Panc1 (cell line): ENCODE measurements at regions not wholly inside any gene's neighbourhood (a gene's known extent, or its start where the extent isn't known, plus 50 kb on each side); places are given as distances from the start of the nearest gene placed in this dataset.
A peak's percentile ranks its signal among the peaks of the same experiment; 100 is the strongest.

Experiments used
- ATAC-seq: fragments of 200-7000 bp; cut with Tn5 transposase; 2 replicates; pipeline ENCODE4 v1.9.1; 2020; ENCODE audit warnings: mild to moderate bottlenecking, moderate library complexity
- BruUV-seq: library from RNA; stranded (reverse); fragments of 400-500 nt; replicated peaks from 2 replicates; lab custom pipeline; 2021; lab: Mats Ljungman, UMichigan
- CTCF ChIA-PET: fragments of 300-600 bp; sonication (Branson Sonifier 250); formaldehyde crosslinking; loops from one replicate; lab custom pipeline; 2022; ENCODE audit warnings: antibody characterized with exemption; lab: Charles Lee
- POLR2A ChIA-PET: fragments of 300-600 bp; sonication (Branson Sonifier 250); formaldehyde crosslinking; loops from one replicate; lab custom pipeline; 2022; ENCODE audit warnings: antibody characterized with exemption; lab: Charles Lee
- DNase-seq: peaks from one replicate; pipeline ENCODE4 v3.0.0-alpha.2; 2010; ENCODE audit warnings: low read depth, low spot score
- H3K27ac ChIP-seq: 2 replicates; pipeline ENCODE4 v1.5.1; 2011; ENCODE audit warnings: mild to moderate bottlenecking, low read length, inconsistent platforms
- H3K27me3 ChIP-seq: fragments of 200-500 bp; sonication (Bioruptor generic); 2 replicates; pipeline ENCODE4 v1.6.0; 2014; ENCODE audit warnings: low read length, inconsistent platforms; ENCODE audit not compliant: control insufficient read depth, insufficient read depth
- H3K36me3 ChIP-seq: fragments of 200-500 bp; sonication (Bioruptor generic); 2 replicates; pipeline ENCODE4 v1.5.1; 2014; ENCODE audit warnings: inconsistent platforms, mild to moderate bottlenecking, low read length, moderate library complexity; ENCODE audit not compliant: control insufficient read depth, insufficient read depth
- H3K4me1 ChIP-seq: 2 replicates; pipeline ENCODE4 v1.5.1; 2011; ENCODE audit warnings: inconsistent platforms, mild to moderate bottlenecking, low read length, moderate library complexity; ENCODE audit not compliant: control insufficient read depth, insufficient read depth
- H3K4me3 ChIP-seq, 2 experiments: 2 replicates each; pipeline ENCODE4 v1.5.1; 2011 to 2012; ENCODE audit warnings: low read depth in 2 of 2, low read length in 2 of 2, mild to moderate bottlenecking in 2 of 2, inconsistent platforms in 1 of 2, moderate library complexity in 1 of 2
- H3K9me3 ChIP-seq: fragments of 200-500 bp; sonication (Bioruptor generic); 2 replicates; pipeline ENCODE4 v1.5.1; 2014; ENCODE audit warnings: low read depth, mild to moderate bottlenecking, inconsistent platforms, low read length, moderate library complexity; ENCODE audit not compliant: control insufficient read depth, insufficient read depth
- CTCF ChIP-seq: fragments of 450-650 bp; IDR thresholded peaks from 2 replicates; pipeline ENCODE4 v1.5.1; 2017; ENCODE audit warnings: mild to moderate bottlenecking
- POLR2AphosphoS5 ChIP-seq: IDR thresholded peaks from 2 replicates; pipeline ENCODE4 v1.6.1; 2012; ENCODE audit warnings: mild to moderate bottlenecking, low read depth, low read length, moderate library complexity
- REST ChIP-seq, 2 experiments: IDR thresholded peaks; 2 replicates each; pipeline ENCODE4 v1.6.1; 2011 to 2012; ENCODE audit warnings: low read depth in 2 of 2, control low read depth in 1 of 2, low read length in 1 of 2, mild to moderate bottlenecking in 1 of 2, moderate library complexity in 1 of 2; ENCODE audit not compliant: insufficient read depth in 1 of 2
- SIN3A ChIP-seq: IDR thresholded peaks from 2 replicates; pipeline ENCODE4 v1.6.1; 2012; ENCODE audit warnings: low read depth, mild to moderate bottlenecking, low read length, moderate library complexity, borderline replicate concordance; ENCODE audit not compliant: insufficient read depth
- TCF7L2 ChIP-seq: IDR thresholded peaks from 2 replicates; pipeline ENCODE4 v1.6.1; 2011; ENCODE audit warnings: mild to moderate bottlenecking, low read depth, low read length, inconsistent platforms
- in situ Hi-C: cut with HindIII; loops from 2 replicates; pipeline ENCODE4 v1.10.0; 2016; ENCODE audit warnings: low sequenced_read_pairs, low pct_unique_long_range_greater_than_20kb
- intact Hi-C: fragments of 100-400 bp; cut with micrococcal nuclease; formaldehyde crosslinking; loops from one replicate; pipeline ENCODE4 v1.10.0; 2022; ENCODE audit not compliant: unreplicated experiment

- no peaks in the 10 kb centered on the region for H3K36me3 ChIP-seq
- TF ChIP-seq POLR2AphosphoS5 (no peak), CTCF (no peak), TCF7L2 (no peak)
- no peaks in the 10 kb centered on the region for H3K4me1 ChIP-seq
- no peak overlapping the region for H3K4me3 ChIP-seq
- DNase-seq (no peak), ATAC-seq (no peak)
- no TSS peak for BruUV-seq
- in situ Hi-C loops: no loop called here
- H3K27ac ChIP-seq: no peak overlapping the region
- POLR2A ChIA-PET: no interaction called here
- no peaks in the 10 kb centered on the region for H3K9me3 ChIP-seq
- CTCF ChIA-PET: no interaction called here
- no peaks in the 10 kb centered on the region for H3K27me3 ChIP-seq
- intact Hi-C loops: no loop called here
Observed at GRCh38 chr18:43392168-43392567, 114.9 kb upstream of the SYT4 start.

- DNase-seq: no peak
- intact Hi-C loops: no loop called here
- Histone ChIP-seq H3K4me3 (no peak overlapping the region), H3K27ac (no peak overlapping the region), H3K9me3 (no peaks in the 10 kb centered on the region), H3K27me3 (no peaks in the 10 kb centered on the region), H3K4me1 (no peaks in the 10 kb centered on the region), H3K36me3 (no peaks in the 10 kb centered on the region)
- CTCF ChIA-PET: no interaction called here
- BruUV-seq: no TSS peak
- TF ChIP-seq CTCF: no peak
- no peak for TF ChIP-seq SIN3A
- no peak for TF ChIP-seq TCF7L2
- TF ChIP-seq POLR2AphosphoS5: no peak
- no peak for TF ChIP-seq REST (IDR thresholded peaks at IDR 0.05; ENCODE audit: insufficient read depth in 1 of 2, low read depth in 2 of 2, low read length in 1 of 2)
- in situ Hi-C loops: no loop called here
- POLR2A ChIA-PET: no interaction called here
- ATAC-seq: no peak
Observed at GRCh38 chr18:43393174-43393573, 115.9 kb upstream of the SYT4 start.

- ATAC-seq (no peak), DNase-seq (no peak)
- TF ChIP-seq CTCF: peak; percentile 31; the same call in 1 of the 2 replicates
- no peak for TF ChIP-seq TCF7L2
- Histone ChIP-seq H3K9me3 (no peaks in the 10 kb centered on the region), H3K4me3 (no peak overlapping the region), H3K36me3 (no peaks in the 10 kb centered on the region), H3K27me3 (no peaks in the 10 kb centered on the region), H3K27ac (no peak overlapping the region), H3K4me1 (no peaks in the 10 kb centered on the region)
- CTCF ChIA-PET: no interaction called here
- in situ Hi-C loops: no loop called here
- intact Hi-C loops: no loop called here
- BruUV-seq: no TSS peak
- POLR2A ChIA-PET: no interaction called here
Observed at GRCh38 chr18:43396266-43396665, 119.0 kb upstream of the SYT4 start.
